GM12878 (cell line): ENCODE measurements at regions not wholly inside any gene's neighbourhood (a gene's known extent, or its start where the extent isn't known, plus 50 kb on each side); places are given as distances from the start of the nearest gene placed in this dataset.

ENCODE experiments used
- ASH2L ChIP-seq: fragments of 300-600, 200-600 bp; sonication (generic); IDR thresholded peaks from 2 replicates; pipeline ENCODE4 v1.6.1; 2017; ENCODE audit warnings: low read depth, mild to moderate bottlenecking, borderline replicate concordance
- CHD2 ChIP-seq: IDR thresholded peaks from 2 replicates; pipeline ENCODE4 v1.6.1; 2011; ENCODE audit warnings: low read depth, low read length, improper control_type of control experiment, borderline replicate concordance
- CREM ChIP-seq: IDR thresholded peaks from 2 replicates; pipeline ENCODE4 v1.6.1; 2014; ENCODE audit warnings: antibody characterized with exemption, low read depth
- CTCF ChIP-seq, 3 experiments: IDR thresholded peaks in 2 of 3; conservative IDR thresholded peaks in 1 of 3; 2 replicates each; pipeline ENCODE4 v1.5.1; 2011; ENCODE audit warnings: low read depth in 3 of 3, low read length in 3 of 3, mild to moderate bottlenecking in 3 of 3, control low read depth in 2 of 3, moderate library complexity in 2 of 3, inconsistent platforms in 1 of 3, mixed read lengths in 1 of 3; ENCODE audit not compliant: control insufficient read depth in 2 of 3, insufficient read depth in 1 of 3; ENCODE audit errors: extremely low read depth in 1 of 3
- DPF2 ChIP-seq: fragments of 450-650 bp; IDR thresholded peaks from 2 replicates; pipeline ENCODE4 v1.6.1; 2017; ENCODE audit warnings: mild to moderate bottlenecking
- EZH2 ChIP-seq: IDR thresholded peaks from 2 replicates; pipeline ENCODE4 v1.6.1; 2012; ENCODE audit warnings: low read depth, mild to moderate bottlenecking, control low read depth, inconsistent platforms, low read length, borderline replicate concordance; ENCODE audit not compliant: control insufficient read depth
- IRF5 ChIP-seq: fragments of 450-650 bp; IDR thresholded peaks from 2 replicates; pipeline ENCODE4 v1.6.1; 2017; ENCODE audit warnings: borderline replicate concordance
- POLR2AphosphoS5 ChIP-seq: IDR thresholded peaks from 2 replicates; pipeline ENCODE4 v1.6.1; 2011; ENCODE audit warnings: mild to moderate bottlenecking, low read length, inconsistent platforms
- POU2F2 ChIP-seq: IDR thresholded peaks from 3 replicates; pipeline ENCODE4 v1.6.1; 2011; ENCODE audit warnings: low read depth, mild to moderate bottlenecking, low read length, borderline replicate concordance
- RAD21 ChIP-seq: IDR thresholded peaks from 2 replicates; pipeline ENCODE4 v1.6.1; 2011; ENCODE audit warnings: mild to moderate bottlenecking, low read depth, low read length, moderate library complexity; ENCODE audit not compliant: insufficient read depth
- TAF1 ChIP-seq: IDR thresholded peaks from 2 replicates; pipeline ENCODE4 v1.6.1; 2011; ENCODE audit warnings: mild to moderate bottlenecking, low read depth, low read length, borderline replicate concordance
- YY1 ChIP-seq: IDR thresholded peaks from 2 replicates; pipeline ENCODE4 v1.6.1; 2011; ENCODE audit warnings: low read depth, mild to moderate bottlenecking, low read length

DNA sequence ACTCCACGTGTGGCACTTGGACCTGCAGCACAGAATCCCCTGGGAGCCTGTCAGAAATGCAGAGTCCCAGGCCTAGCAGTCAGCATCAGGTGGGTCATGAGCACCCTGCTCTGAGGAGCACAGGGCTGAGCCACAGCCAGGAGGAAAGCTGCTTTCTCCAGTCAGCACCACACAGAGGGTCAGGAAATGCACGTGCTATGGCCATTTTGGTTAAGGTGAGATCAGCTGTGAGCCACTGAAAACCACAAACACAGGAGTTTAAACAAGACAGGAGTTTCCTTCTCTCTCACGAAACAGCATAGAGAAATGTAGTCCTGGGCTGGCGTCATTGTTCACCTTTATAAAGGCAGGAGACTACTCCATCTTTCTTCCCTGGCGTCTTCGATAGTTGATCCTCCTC lies 204.5 kb upstream of the SFSWAP start:
- no peak for TF ChIP-seq TAF1
- no peak for TF ChIP-seq CHD2
- TF ChIP-seq ASH2L: no peak
- no peak for TF ChIP-seq DPF2
- TF ChIP-seq YY1: no peak
- no peak for TF ChIP-seq POU2F2
- no peak for TF ChIP-seq IRF5
- no peak for TF ChIP-seq CTCF (IDR thresholded peaks at IDR 0.05 in 2 of 3, conservative IDR thresholded peaks at IDR 0.05 in 1 of 3; ENCODE audit: control insufficient read depth in 2 of 3, extremely low read depth in 1 of 3, insufficient read depth in 1 of 3, low read depth in 3 of 3, low read length in 3 of 3)
- TF ChIP-seq RAD21: no peak
- no peak for TF ChIP-seq POLR2AphosphoS5
- TF ChIP-seq CREM: no peak
- TF ChIP-seq EZH2: no peak
